Endothelial cell of umbilical vein (primary cell): ENCODE measurements at regions not wholly inside any gene's neighbourhood (a gene's known extent, or its start where the extent isn't known, plus 50 kb on each side); places are given as distances from the start of the nearest gene placed in this dataset.

ENCODE experiments used
- BruUV-seq: library from RNA; stranded (reverse); fragments of 400-500 nt; replicated peaks from 2 replicates; lab custom pipeline; 2021; lab: Mats Ljungman, UMichigan
- CTCF ChIA-PET: fragments of 300-600, 350-600 bp; sonication (Branson Sonifier 250); formaldehyde crosslinking; loops from one replicate; lab custom pipeline; 2021; ENCODE audit warnings: antibody characterized with exemption, inconsistent platforms; lab: Charles Lee
- POLR2A ChIA-PET: fragments of 300-600, 350-600 bp; sonication (Branson Sonifier 250); formaldehyde crosslinking; loops from one replicate; lab custom pipeline; 2021; ENCODE audit warnings: antibody characterized with exemption, inconsistent platforms; lab: Charles Lee
- DNase-seq: peaks from one replicate; pipeline ENCODE4 v3.0.0-alpha.2; 2011; ENCODE audit warnings: low read depth, low spot score
- FAIRE-seq: peaks from 2 replicates; lab custom pipeline; 2011; peaks lifted over from hg19 to GRCh38; lab: Jason Lieb, UNC
- H2AFZ ChIP-seq: 2 replicates; pipeline ENCODE4 v1.6.0; 2012; ENCODE audit warnings: low read depth, low read length, control low read depth, inconsistent platforms
- H3K27ac ChIP-seq: 2 replicates; pipeline ENCODE4 v1.5.1; 2011; ENCODE audit warnings: low read depth, mild to moderate bottlenecking, control low read depth, low read length, moderate library complexity; ENCODE audit not compliant: insufficient read depth
- H3K27me3 ChIP-seq, 2 experiments: 2 replicates each; pipeline versions ENCODE4 v1.6.0 to v1.6.1; 2011; ENCODE audit warnings: low read length in 2 of 2, mixed read lengths in 1 of 2; ENCODE audit not compliant: control insufficient read depth in 2 of 2, insufficient read depth in 2 of 2
- H3K36me3 ChIP-seq, 2 experiments: 2 replicates in 1 of 2; 3 replicates in 1 of 2; pipeline ENCODE4 v1.5.1; 2011; ENCODE audit warnings: low read length in 2 of 2, mild to moderate bottlenecking in 1 of 2, moderate library complexity in 1 of 2; ENCODE audit not compliant: control insufficient read depth in 2 of 2, insufficient read depth in 2 of 2; ENCODE audit errors: extremely low read depth in 1 of 2
- H3K4me1 ChIP-seq: 3 replicates; pipeline ENCODE4 v1.5.1; 2011; ENCODE audit warnings: mild to moderate bottlenecking, low read length; ENCODE audit not compliant: control insufficient read depth, insufficient read depth; ENCODE audit errors: extremely low read depth
- H3K4me2 ChIP-seq: 2 replicates; pipeline ENCODE4 v1.6.1; 2011; ENCODE audit warnings: low read length, control low read depth, mixed read lengths; ENCODE audit not compliant: insufficient read depth
- H3K4me3 ChIP-seq, 3 experiments: fragments of 200-600 bp in 1 of 3; sonication (generic), shearing (Covaris generic) in 1 of 3; replicated peaks in 1 of 3; 2 replicates each; pipeline ENCODE4 v1.5.1; 2011 to 2016; ENCODE audit warnings: control low read depth in 3 of 3, low read length in 3 of 3, mild to moderate bottlenecking in 2 of 3, inconsistent platforms in 1 of 3, low read depth in 1 of 3, moderate library complexity in 1 of 3; ENCODE audit not compliant: insufficient read depth in 1 of 3
- H3K79me2 ChIP-seq: 2 replicates; pipeline ENCODE4 v1.6.0; 2012; ENCODE audit warnings: low read length, inconsistent platforms; ENCODE audit not compliant: control insufficient read depth, insufficient read depth
- H3K9ac ChIP-seq: replicated peaks from 2 replicates; pipeline ENCODE3; 2011; ENCODE audit warnings: low read length, control low read depth; ENCODE audit not compliant: insufficient read depth; ENCODE audit errors: extremely low read depth
- H3K9me1 ChIP-seq: replicated peaks from 3 replicates; pipeline ENCODE4 v1.6.0; 2011; ENCODE audit warnings: mild to moderate bottlenecking, low read length; ENCODE audit not compliant: control insufficient read depth, insufficient read depth; ENCODE audit errors: extremely low read depth
- H3K9me3 ChIP-seq: replicated peaks from 2 replicates; pipeline ENCODE4 v1.5.1; 2012; ENCODE audit warnings: low read length, inconsistent platforms; ENCODE audit not compliant: control insufficient read depth, insufficient read depth
- H4K20me1 ChIP-seq: replicated peaks from 2 replicates; pipeline ENCODE3; 2011; ENCODE audit warnings: mild to moderate bottlenecking, low read length; ENCODE audit not compliant: control insufficient read depth, insufficient read depth; ENCODE audit errors: extremely low read depth
- EZH2 ChIP-seq: IDR thresholded peaks from 2 replicates; pipeline ENCODE4 v1.6.1; 2012; ENCODE audit warnings: borderline replicate concordance, low read depth, mild to moderate bottlenecking, moderate library complexity, low read length, inconsistent platforms; ENCODE audit not compliant: severe bottlenecking
- FOS ChIP-seq: IDR thresholded peaks from 2 replicates; pipeline ENCODE4 v1.6.1; 2011; ENCODE audit warnings: mild to moderate bottlenecking, low read length, moderate library complexity, borderline replicate concordance; ENCODE audit not compliant: insufficient read depth
- GATA2 ChIP-seq: IDR thresholded peaks from 2 replicates; pipeline ENCODE4 v1.7.0; 2011; ENCODE audit warnings: low read depth, mild to moderate bottlenecking, moderate library complexity, mixed read lengths, low read length; ENCODE audit not compliant: insufficient read length, insufficient read depth
- JUN ChIP-seq: IDR thresholded peaks from 2 replicates; pipeline ENCODE4 v1.6.1; 2011; ENCODE audit warnings: borderline replicate concordance, low read depth; ENCODE audit not compliant: insufficient read length, insufficient read depth
- MYC ChIP-seq: IDR thresholded peaks from one replicate; pipeline ENCODE4 v1.6.1; 2011; ENCODE audit warnings: mild to moderate bottlenecking, low read depth, low read length
- POLR2A ChIP-seq: IDR thresholded peaks from 2 replicates; pipeline ENCODE4 v1.6.1; 2012; ENCODE audit warnings: low read depth, mild to moderate bottlenecking, control low read depth, low read length
- POLR2AphosphoS5 ChIP-seq: IDR thresholded peaks from 2 replicates; pipeline ENCODE4 v1.6.1; 2012; ENCODE audit warnings: low read depth, mild to moderate bottlenecking, control low read depth, low read length, moderate library complexity; ENCODE audit not compliant: insufficient read depth
- dilution Hi-C: fragments of 300-500 bp; cut with MboI; formaldehyde crosslinking; loops from one replicate; pipeline ENCODE4 v1.15.0; 2019; ENCODE audit warnings: low sequenced_read_pairs; ENCODE audit not compliant: extremely low pct_ligation_motif_present
- intact Hi-C: fragments of 100-400 bp; cut with micrococcal nuclease; formaldehyde crosslinking; loops from one replicate; pipeline ENCODE4 v1.10.0; 2022
- TF ChIP-seq, protein P1 (sequence below): IDR thresholded peaks from 2 replicates; pipeline ENCODE4 v1.6.1; 2011; ENCODE audit not compliant: insufficient read depth, insufficient read length
- TF ChIP-seq, protein P2 (sequence below), 2 donors: IDR thresholded peaks; 1 replicate in 1 of 2; 2 replicates in 1 of 2; pipeline ENCODE4 v1.5.1; 2011; ENCODE audit warnings: low read length in 2 of 2, mild to moderate bottlenecking in 2 of 2, moderate library complexity in 2 of 2, control low read depth in 1 of 2, inconsistent platforms in 1 of 2, low read depth in 1 of 2; ENCODE audit not compliant: insufficient read depth in 1 of 2; ENCODE audit errors: extremely low read depth in 1 of 2

DNA sequence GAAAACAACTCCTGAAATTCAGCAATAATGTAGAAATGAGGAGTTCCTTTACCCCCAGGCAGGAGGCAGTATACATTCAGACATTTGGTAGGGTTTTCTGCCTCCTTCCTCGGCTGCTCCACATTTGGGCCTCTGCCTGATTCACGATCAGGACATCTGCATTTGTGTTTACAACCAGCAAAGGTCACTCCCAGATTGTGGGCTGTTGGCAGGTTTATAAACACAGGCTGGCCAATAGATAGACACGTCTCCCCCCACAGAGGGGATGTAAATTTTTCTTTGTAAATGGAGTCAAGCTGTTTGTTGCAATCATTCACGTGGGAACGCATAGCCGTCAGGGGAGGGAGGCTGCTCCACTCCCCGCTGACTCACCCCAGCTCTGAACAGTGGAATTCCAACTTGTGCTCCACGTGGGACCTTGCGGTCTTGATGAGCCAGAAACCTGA is 252.1 kb upstream of the N4BP1 start:
- Histone ChIP-seq H3K9me1 (no peaks in the 10 kb centered on the region), H3K4me1 (no peaks in the 10 kb centered on the region), H3K4me2 (no peak overlapping the region), H3K9ac (no peak overlapping the region), H3K79me2 (no peaks in the 10 kb centered on the region), H2AFZ (no peak overlapping the region), H4K20me1 (no peaks in the 10 kb centered on the region), H3K27me3 (no peaks in the 10 kb centered on the region), H3K36me3 (no peaks in the 10 kb centered on the region), H3K27ac (no peak overlapping the region), H3K9me3 (peaks cover 4% of the 10 kb centered on the region), H3K4me3 (no peak overlapping the region)
- dilution Hi-C loops: no loop called here
- intact Hi-C loops: no loop called here
- FAIRE-seq (no peak), DNase-seq (no peak)
- ChIA-PET CTCF (no interaction called here), POLR2A (no interaction called here)
- no TSS peak for BruUV-seq
- no peak for TF ChIP-seq GATA2
- no peak for TF ChIP-seq MYC
- no peak for TF ChIP-seq EZH2
- TF ChIP-seq, protein P1, sequence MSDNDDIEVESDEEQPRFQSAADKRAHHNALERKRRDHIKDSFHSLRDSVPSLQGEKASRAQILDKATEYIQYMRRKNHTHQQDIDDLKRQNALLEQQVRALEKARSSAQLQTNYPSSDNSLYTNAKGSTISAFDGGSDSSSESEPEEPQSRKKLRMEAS: no peak
- no peak for TF ChIP-seq POLR2A
- TF ChIP-seq POLR2AphosphoS5: no peak
- TF ChIP-seq, protein P2, sequence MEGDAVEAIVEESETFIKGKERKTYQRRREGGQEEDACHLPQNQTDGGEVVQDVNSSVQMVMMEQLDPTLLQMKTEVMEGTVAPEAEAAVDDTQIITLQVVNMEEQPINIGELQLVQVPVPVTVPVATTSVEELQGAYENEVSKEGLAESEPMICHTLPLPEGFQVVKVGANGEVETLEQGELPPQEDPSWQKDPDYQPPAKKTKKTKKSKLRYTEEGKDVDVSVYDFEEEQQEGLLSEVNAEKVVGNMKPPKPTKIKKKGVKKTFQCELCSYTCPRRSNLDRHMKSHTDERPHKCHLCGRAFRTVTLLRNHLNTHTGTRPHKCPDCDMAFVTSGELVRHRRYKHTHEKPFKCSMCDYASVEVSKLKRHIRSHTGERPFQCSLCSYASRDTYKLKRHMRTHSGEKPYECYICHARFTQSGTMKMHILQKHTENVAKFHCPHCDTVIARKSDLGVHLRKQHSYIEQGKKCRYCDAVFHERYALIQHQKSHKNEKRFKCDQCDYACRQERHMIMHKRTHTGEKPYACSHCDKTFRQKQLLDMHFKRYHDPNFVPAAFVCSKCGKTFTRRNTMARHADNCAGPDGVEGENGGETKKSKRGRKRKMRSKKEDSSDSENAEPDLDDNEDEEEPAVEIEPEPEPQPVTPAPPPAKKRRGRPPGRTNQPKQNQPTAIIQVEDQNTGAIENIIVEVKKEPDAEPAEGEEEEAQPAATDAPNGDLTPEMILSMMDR (IDR thresholded peaks at IDR 0.05; ENCODE audit: extremely low read depth in 1 of 2, insufficient read depth in 1 of 2, low read depth in 1 of 2, low read length in 2 of 2): no peak
- TF ChIP-seq JUN: no peak
- no peak for TF ChIP-seq FOS
